IPS-20b (cell line): ENCODE measurements at regions not wholly inside any gene's neighbourhood (a gene's known extent, or its start where the extent isn't known, plus 50 kb on each side); places are given as distances from the start of the nearest gene placed in this dataset.

Experiments
- H3K27ac ChIP-seq: one replicate; pipeline ENCODE4 v1.5.1; 2013; ENCODE audit warnings: low read length
- H3K27me3 ChIP-seq: 2 replicates; pipeline ENCODE4 v1.6.1; 2013; ENCODE audit warnings: mild to moderate bottlenecking, low read length, inconsistent platforms; ENCODE audit not compliant: insufficient read depth
- H3K36me3 ChIP-seq: 2 replicates; pipeline ENCODE4 v1.6.1; 2013; ENCODE audit warnings: low read depth, mild to moderate bottlenecking, inconsistent platforms, low read length, moderate library complexity; ENCODE audit not compliant: insufficient read depth
- H3K4me1 ChIP-seq: 2 replicates; pipeline ENCODE4 v1.6.1; 2013; ENCODE audit warnings: mild to moderate bottlenecking, control low read depth, inconsistent platforms, low read length, moderate library complexity; ENCODE audit not compliant: insufficient read depth
- H3K4me3 ChIP-seq: 2 replicates; pipeline ENCODE4 v1.5.1; 2013; ENCODE audit warnings: mild to moderate bottlenecking, low read length, inconsistent platforms
- H3K9ac ChIP-seq: 2 replicates; pipeline ENCODE4 v1.6.1; 2013; ENCODE audit warnings: low read depth, mild to moderate bottlenecking, inconsistent platforms, low read length, moderate library complexity
- H3K9me3 ChIP-seq: 2 replicates; pipeline ENCODE4 v1.6.1; 2013; ENCODE audit warnings: mild to moderate bottlenecking, low read depth, low read length, inconsistent platforms; ENCODE audit not compliant: insufficient read depth

GRCh38 chrX:40359593-40359992 lies 221.2 kb upstream of the ATP6AP2 start:
- Histone ChIP-seq H3K27ac (no peak overlapping the region), H3K9ac (no peak overlapping the region), H3K4me1 (no peaks in the 10 kb centered on the region), H3K27me3 (no peaks in the 10 kb centered on the region), H3K4me3 (no peak overlapping the region), H3K36me3 (no peaks in the 10 kb centered on the region), H3K9me3 (no peaks in the 10 kb centered on the region)

- no peaks in the 10 kb centered on the region for H3K4me1 ChIP-seq
- no peak overlapping the region for H3K4me3 ChIP-seq
- H3K27ac ChIP-seq, result no peak overlapping the region
- no peak overlapping the region for H3K9ac ChIP-seq
- no peaks in the 10 kb centered on the region for H3K36me3 ChIP-seq
- no peaks in the 10 kb centered on the region for H3K9me3 ChIP-seq
- H3K27me3 ChIP-seq, result no peaks in the 10 kb centered on the region
These were observed 221.8 kb upstream of the ATP6AP2 start for GRCh38 chrX:40358994-40359393.

GRCh38 chrX:40349251-40349650 lies 231.5 kb upstream of the ATP6AP2 start:
- Histone ChIP-seq H3K9ac (no peak overlapping the region), H3K36me3 (no peaks in the 10 kb centered on the region), H3K4me3 (no peak overlapping the region), H3K9me3 (no peaks in the 10 kb centered on the region), H3K27ac (no peak overlapping the region), H3K27me3 (no peaks in the 10 kb centered on the region), H3K4me1 (no peaks in the 10 kb centered on the region)

GRCh38 chrX:40346379-40346778 lies 234.4 kb upstream of the ATP6AP2 start:
- Histone ChIP-seq H3K9me3 (no peaks in the 10 kb centered on the region), H3K27ac (no peak overlapping the region), H3K27me3 (no peaks in the 10 kb centered on the region), H3K4me1 (no peaks in the 10 kb centered on the region), H3K9ac (no peak overlapping the region), H3K4me3 (no peak overlapping the region), H3K36me3 (no peaks in the 10 kb centered on the region)

- Histone ChIP-seq H3K9me3 (no peaks in the 10 kb centered on the region), H3K27ac (no peak overlapping the region), H3K27me3 (no peaks in the 10 kb centered on the region), H3K9ac (no peak overlapping the region), H3K36me3 (no peaks in the 10 kb centered on the region), H3K4me3 (no peak overlapping the region), H3K4me1 (no peaks in the 10 kb centered on the region)
These were observed 237.5 kb upstream of the ATP6AP2 start for GRCh38 chrX:40343319-40343718.

- H3K9me3 ChIP-seq, result no peaks in the 10 kb centered on the region
- H3K36me3 ChIP-seq, result no peaks in the 10 kb centered on the region
- H3K4me3 ChIP-seq, result no peak overlapping the region
- no peaks in the 10 kb centered on the region for H3K27me3 ChIP-seq
- no peak overlapping the region for H3K27ac ChIP-seq
- H3K4me1 ChIP-seq, result no peaks in the 10 kb centered on the region
- H3K9ac ChIP-seq, result no peak overlapping the region
These were observed 240.7 kb upstream of the ATP6AP2 start for GRCh38 chrX:40340116-40340515.

- no peak overlapping the region for H3K4me3 ChIP-seq
- no peaks in the 10 kb centered on the region for H3K9me3 ChIP-seq
- no peaks in the 10 kb centered on the region for H3K4me1 ChIP-seq
- H3K27ac ChIP-seq, result no peak overlapping the region
- no peak overlapping the region for H3K9ac ChIP-seq
- H3K36me3 ChIP-seq, result no peaks in the 10 kb centered on the region
- H3K27me3 ChIP-seq, result no peaks in the 10 kb centered on the region
These were observed 235.6 kb upstream of the BCOR start for GRCh38 chrX:40333344-40333743.

- H3K27me3 ChIP-seq, result no peaks in the 10 kb centered on the region
- H3K27ac ChIP-seq, result no peak overlapping the region
- no peaks in the 10 kb centered on the region for H3K36me3 ChIP-seq
- H3K4me3 ChIP-seq, result no peak overlapping the region
- H3K9me3 ChIP-seq, result no peaks in the 10 kb centered on the region
- H3K4me1 ChIP-seq, result no peaks in the 10 kb centered on the region
- no peak overlapping the region for H3K9ac ChIP-seq
These were observed 234.0 kb upstream of the BCOR start for GRCh38 chrX:40331762-40332161.

GRCh38 chrX:40331353-40331752 lies 233.6 kb upstream of the BCOR start:
- Histone ChIP-seq H3K4me3 (no peak overlapping the region), H3K36me3 (no peaks in the 10 kb centered on the region), H3K27ac (no peak overlapping the region), H3K4me1 (no peaks in the 10 kb centered on the region), H3K9me3 (no peaks in the 10 kb centered on the region), H3K9ac (no peak overlapping the region), H3K27me3 (no peaks in the 10 kb centered on the region)

GRCh38 chrX:40329616-40330015 lies 231.9 kb upstream of the BCOR start:
- no peak overlapping the region for H3K9ac ChIP-seq
- H3K9me3 ChIP-seq, result no peaks in the 10 kb centered on the region
- H3K27me3 ChIP-seq, result no peaks in the 10 kb centered on the region
- H3K27ac ChIP-seq, result no peak overlapping the region
- H3K4me3 ChIP-seq, result no peak overlapping the region
- H3K4me1 ChIP-seq, result no peaks in the 10 kb centered on the region
- H3K36me3 ChIP-seq, result no peaks in the 10 kb centered on the region

- Histone ChIP-seq H3K36me3 (no peaks in the 10 kb centered on the region), H3K4me3 (no peak overlapping the region), H3K9ac (no peak overlapping the region), H3K9me3 (no peaks in the 10 kb centered on the region), H3K27me3 (no peaks in the 10 kb centered on the region), H3K27ac (no peak overlapping the region), H3K4me1 (no peaks in the 10 kb centered on the region)
These were observed 229.3 kb upstream of the BCOR start for GRCh38 chrX:40327085-40327484.

- no peaks in the 10 kb centered on the region for H3K9me3 ChIP-seq
- no peak overlapping the region for H3K9ac ChIP-seq
- H3K27me3 ChIP-seq, result no peaks in the 10 kb centered on the region
- no peaks in the 10 kb centered on the region for H3K36me3 ChIP-seq
- no peak overlapping the region for H3K4me3 ChIP-seq
- H3K4me1 ChIP-seq, result no peaks in the 10 kb centered on the region
- no peak overlapping the region for H3K27ac ChIP-seq
These were observed 228.6 kb upstream of the BCOR start for GRCh38 chrX:40326186-40326965.
